GM19455 (cell line): ENCODE measurements at regions not wholly inside any gene's neighbourhood (a gene's known extent, or its start where the extent isn't known, plus 50 kb on each side); places are given as distances from the start of the nearest gene placed in this dataset.
"Not testable (repeated sequence)": the region's sequence is repeated elsewhere in the genome, so short reads cannot be mapped to it uniquely, and the experiment has no call there.

Source experiments
- ATAC-seq: cut with Tn5 transposase; IDR thresholded peaks from one replicate; pipeline ENCODE4 v1.9.1; 2021; ENCODE audit not compliant: unreplicated experiment

- no peak for ATAC-seq
These were observed 218.2 kb upstream of the ZCCHC13 start for GRCh38 chrX:74085642-74086236.

- ATAC-seq: no peak
These were observed 223.8 kb upstream of the ZCCHC13 start for GRCh38 chrX:74080165-74080564.

- ATAC-seq: no peak
These were observed 213.4 kb upstream of the XIST start for GRCh38 chrX:74065831-74066390.

- no peak for ATAC-seq
These were observed 211.1 kb upstream of the XIST start for GRCh38 chrX:74063426-74064155.

- ATAC-seq: no peak
These were observed 209.4 kb upstream of the XIST start for GRCh38 chrX:74061879-74062278.

- no peak for ATAC-seq
These were observed 196.6 kb upstream of the XIST start for GRCh38 chrX:74049126-74049525.

- ATAC-seq: not testable (repeated sequence)
These were observed 181.6 kb upstream of the XIST start for GRCh38 chrX:74034066-74034465.

- ATAC-seq: not testable (repeated sequence)
These were observed 179.0 kb upstream of the XIST start for GRCh38 chrX:74031527-74031926.

- not testable (repeated sequence) for ATAC-seq
These were observed 178.3 kb upstream of the XIST start for GRCh38 chrX:74030766-74031165.

GRCh38 chrX:74025145-74025544 is 172.6 kb upstream of the XIST start:
- ATAC-seq: not testable (repeated sequence)

- ATAC-seq: no peak
These were observed 170.7 kb upstream of the XIST start for GRCh38 chrX:74023203-74023602.

- no peak for ATAC-seq
These were observed 165.7 kb upstream of the XIST start for GRCh38 chrX:74018253-74018652.

- peak; percentile 94 for ATAC-seq
These were observed 163.0 kb upstream of the XIST start for GRCh38 chrX:74015379-74016019.

GRCh38 chrX:74009041-74009440 is 156.5 kb upstream of the XIST start:
- no peak for ATAC-seq

- no peak for ATAC-seq
These were observed 139.5 kb upstream of the XIST start for GRCh38 chrX:73992019-73992418.

- ATAC-seq: no peak
These were observed 134.7 kb upstream of the XIST start for GRCh38 chrX:73987166-73987565.

GRCh38 chrX:73979551-73980131 is 127.1 kb upstream of the XIST start:
- ATAC-seq: no peak

- peak; percentile 89 for ATAC-seq
These were observed 125.1 kb upstream of the XIST start for GRCh38 chrX:73977542-73978169.

GRCh38 chrX:73967461-73967860 is 114.9 kb upstream of the XIST start:
- not testable (repeated sequence) for ATAC-seq

- ATAC-seq: no peak
These were observed 113.3 kb upstream of the XIST start for GRCh38 chrX:73965833-73966232.

GRCh38 chrX:73964579-73964978 is 112.1 kb upstream of the XIST start:
- no peak for ATAC-seq
